Amniotic stem cell (primary cell): ENCODE measurements at regions not wholly inside any gene's neighbourhood (a gene's known extent, or its start where the extent isn't known, plus 50 kb on each side); places are given as distances from the start of the nearest gene placed in this dataset.

Source experiments
- DNase-seq: peaks from one replicate; lab custom pipeline; 2025; lab: John Stamatoyannopoulos, UW

GRCh38 chr18:37654034-37654433 lies 88.4 kb upstream of the CELF4 start:
- no peak for DNase-seq

- no peak for DNase-seq
Measured at GRCh38 chr18:37653618-37654017, 88.0 kb upstream of the CELF4 start.

DNA sequence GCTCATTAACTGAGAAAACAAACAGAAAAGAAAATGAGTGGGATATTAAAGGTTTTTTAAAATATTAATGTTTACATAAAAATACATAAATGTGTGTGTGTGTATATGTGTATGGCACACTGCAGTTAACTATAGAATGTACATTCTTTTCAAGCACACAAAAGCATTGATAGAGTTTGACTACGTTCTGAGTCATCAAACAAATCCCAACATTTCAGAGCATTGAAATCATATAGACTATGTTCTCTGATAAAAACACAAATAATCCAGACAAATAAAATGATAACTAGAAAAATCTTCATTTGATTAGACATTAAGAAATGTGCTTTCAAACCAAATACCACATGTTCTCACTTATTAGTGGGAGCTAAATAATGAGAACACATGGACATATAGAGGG lies 84.3 kb upstream of the CELF4 start:
- DNase-seq, result no peak

DNA sequence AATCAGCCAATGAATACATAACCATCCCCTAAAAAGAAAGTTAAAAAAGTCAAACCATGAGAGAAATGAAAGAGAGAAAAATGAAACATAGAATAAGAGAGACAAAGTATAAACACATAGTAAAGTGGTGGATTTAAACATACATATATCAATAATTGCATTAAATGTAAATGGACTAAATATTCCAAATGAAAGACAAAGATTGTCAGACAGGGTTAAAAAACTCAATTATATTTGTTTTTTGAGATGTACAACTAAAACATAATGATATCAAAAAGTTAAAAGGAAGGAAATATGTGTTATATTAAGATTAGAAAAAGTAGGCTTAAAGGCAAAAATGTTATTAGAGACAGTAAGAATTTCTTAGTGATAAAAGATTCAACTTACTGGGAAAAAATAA lies 83.8 kb upstream of the CELF4 start:
- DNase-seq, result no peak

DNA sequence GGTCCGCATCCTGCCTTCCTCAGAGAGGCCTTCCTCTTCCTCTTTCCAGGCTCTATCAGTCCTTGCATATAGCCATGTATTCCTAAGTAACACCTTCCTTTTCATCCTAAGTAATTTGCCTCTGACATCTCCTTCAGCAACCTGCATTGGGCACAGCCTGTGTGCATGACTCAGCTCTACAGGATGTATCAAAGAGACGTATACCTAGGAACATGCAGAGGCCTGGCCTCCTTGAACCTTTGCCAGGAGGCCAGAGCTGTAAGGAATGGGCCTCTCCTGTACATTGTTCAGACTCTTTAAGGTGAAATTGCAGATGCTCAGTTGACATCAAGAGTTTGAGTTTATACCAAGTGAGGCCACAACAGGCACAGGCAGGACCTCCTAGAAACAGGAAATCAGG lies 76.0 kb upstream of the CELF4 start:
- DNase-seq, result no peak

- DNase-seq, result no peak
Measured at GRCh38 chr18:37640504-37640903, 74.9 kb upstream of the CELF4 start.

GRCh38 chr18:37639846-37640245 lies 74.2 kb upstream of the CELF4 start:
- DNase-seq, result no peak

- no peak for DNase-seq
Measured at GRCh38 chr18:37637478-37637850, 71.9 kb upstream of the CELF4 start.

DNA sequence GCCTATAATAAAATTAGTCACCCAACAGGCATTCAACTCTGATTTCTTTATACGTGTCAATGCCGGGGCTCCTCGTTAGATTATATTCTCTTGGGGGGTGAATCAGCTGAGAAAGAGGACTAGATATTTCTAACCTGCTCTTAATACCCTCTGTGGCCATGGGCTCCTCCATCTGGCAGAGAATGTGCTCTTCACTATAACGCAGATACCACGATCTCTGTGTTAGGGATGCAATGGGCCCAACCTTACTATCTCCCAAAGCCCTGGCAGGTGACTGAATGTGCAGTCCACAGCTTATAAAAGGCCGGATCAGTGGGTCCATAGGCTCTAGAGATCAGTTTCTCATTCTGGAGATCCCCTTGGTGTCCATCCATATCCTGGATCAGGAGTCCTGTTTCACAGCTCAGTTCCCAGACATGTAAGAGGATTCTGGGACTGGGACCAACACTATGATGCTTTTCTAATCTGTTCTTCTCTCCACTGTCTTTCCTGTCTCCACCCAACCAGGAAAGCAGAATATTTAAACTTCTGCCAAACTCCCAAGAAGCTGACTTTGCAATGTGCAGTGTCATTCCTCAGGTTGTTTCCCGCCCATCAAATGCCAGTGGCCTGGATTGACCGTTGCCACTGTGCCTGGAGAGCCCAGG lies 71.4 kb upstream of the CELF4 start:
- DNase-seq, result no peak

- DNase-seq, result no peak
Measured at GRCh38 chr18:37634516-37634915, 68.9 kb upstream of the CELF4 start.

DNA sequence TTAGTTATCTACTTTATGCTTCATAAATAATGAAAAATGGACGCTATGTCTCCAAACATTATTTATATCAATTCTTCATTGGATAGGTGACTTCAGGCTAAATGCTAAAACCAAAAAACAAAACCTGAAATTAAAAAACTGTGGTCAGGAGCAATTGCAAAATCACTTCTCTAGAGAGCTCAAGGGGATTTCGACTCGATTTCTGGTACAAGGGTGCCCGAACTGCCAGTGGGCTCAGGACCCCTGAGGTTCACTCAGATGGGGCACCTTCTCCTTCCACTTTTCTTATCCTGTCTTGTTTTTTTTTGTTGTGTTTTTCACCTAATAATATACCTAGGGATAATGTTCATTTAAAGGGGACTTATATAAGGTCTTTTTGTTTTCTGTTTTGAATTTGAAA lies 65.8 kb upstream of the CELF4 start:
- DNase-seq, result no peak

- DNase-seq, result no peak
Measured at GRCh38 chr18:37630334-37630733, 64.7 kb upstream of the CELF4 start.

DNA sequence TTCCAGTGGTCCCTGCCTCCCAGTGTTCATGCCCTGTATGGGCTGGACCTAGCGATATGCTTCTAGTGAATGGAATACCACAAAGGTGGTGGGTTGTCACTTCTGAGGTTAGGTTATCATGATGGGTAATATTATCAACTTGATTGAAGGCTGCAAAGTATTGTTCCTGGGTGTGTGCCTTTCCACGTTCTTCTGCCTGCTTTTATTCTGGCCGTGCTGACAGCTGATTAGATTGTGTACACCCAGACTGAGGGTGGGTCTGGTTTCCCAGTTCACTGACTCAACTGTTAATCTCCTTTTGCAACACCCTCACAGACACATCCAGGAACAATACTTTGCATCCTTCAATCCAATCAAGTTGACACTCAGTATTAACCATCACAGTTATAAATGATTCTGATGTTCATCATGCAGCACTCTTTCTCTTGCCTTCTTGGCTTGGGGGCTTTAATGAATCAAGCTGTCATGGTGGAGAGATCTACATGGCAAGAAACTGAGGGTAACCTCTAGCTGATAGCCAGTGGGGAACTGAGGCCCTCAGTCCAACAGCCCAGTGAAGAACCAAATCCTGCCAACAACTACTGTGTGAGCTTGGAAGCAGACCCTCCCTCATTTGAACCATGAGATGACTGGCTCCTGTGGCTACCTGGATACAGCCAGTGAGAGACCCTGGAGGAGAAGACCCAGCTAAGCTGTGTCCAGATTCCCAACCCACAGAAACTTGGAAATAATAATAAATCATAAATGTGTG lies 63.0 kb upstream of the CELF4 start:
- DNase-seq, result no peak

- no peak for DNase-seq
Measured at GRCh38 chr18:37624318-37624717, 58.7 kb upstream of the CELF4 start.

DNA sequence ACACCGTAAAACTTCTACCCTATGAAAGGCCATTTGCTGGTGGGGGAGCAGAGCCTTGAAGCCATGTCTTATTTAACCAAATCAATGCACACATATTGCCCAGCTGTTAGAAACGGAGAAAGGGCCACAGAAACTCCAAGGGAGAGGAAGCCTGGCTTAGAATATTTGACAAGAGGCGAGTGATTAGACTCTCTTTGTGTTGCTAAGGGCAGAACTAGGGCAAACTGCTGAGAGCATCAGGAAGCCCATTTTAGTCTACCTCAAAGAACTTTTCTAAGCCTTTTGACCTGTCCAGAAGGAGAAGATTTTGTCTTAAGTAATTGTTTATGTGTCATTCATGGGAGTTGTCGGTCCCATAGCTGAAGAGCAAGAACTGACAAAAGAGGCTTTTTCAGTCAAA lies 54.4 kb upstream of the CELF4 start:
- DNase-seq, result no peak

DNA sequence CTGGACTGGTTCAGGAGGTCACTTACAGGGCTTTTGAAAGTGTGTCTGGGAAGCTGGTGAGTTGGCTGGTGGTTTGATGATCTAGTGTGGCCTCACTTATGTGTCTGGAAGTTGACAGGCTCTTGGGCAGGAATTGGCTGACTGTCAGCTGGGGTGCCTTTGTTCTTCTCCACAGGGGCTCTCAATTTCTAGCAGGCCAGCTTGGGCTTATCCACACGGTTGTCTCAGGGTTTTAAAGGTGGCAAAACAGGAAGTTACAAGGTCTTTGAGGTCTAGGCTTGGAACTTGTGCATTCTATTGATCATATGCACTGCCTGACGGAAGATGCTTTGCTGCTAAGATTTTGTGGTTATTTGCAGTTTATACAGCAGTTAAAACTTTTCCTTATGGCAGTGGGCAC lies 52.0 kb upstream of the CELF4 start:
- no peak for DNase-seq
